ENCODE measurements at regions not wholly inside any gene's neighbourhood (a gene's known extent, or its start where the extent isn't known, plus 50 kb on each side); places are given as distances from the start of the nearest gene placed in this dataset.

GRCh38 chr7:118104812-118105441, 79.0 kb upstream of the LSM8 start:
- DNase-seq (ENCODE audit: low spot score): peak; percentile 12
- H3K27ac ChIP-seq: no peak overlapping the region
- peak; percentile 75 for TF ChIP-seq CTCF (conservative IDR thresholded peaks at IDR 0.05; ENCODE audit: low read depth)
- CTCF ChIA-PET: interaction anchor here (0.6 kb wide), 1 partner anchor 307 kb away, joined by 3 read pairs; no protein-coding TSS in a partner anchor
- POLR2A ChIA-PET (ENCODE audit: low non-redundant PET): no interaction called here

DNA sequence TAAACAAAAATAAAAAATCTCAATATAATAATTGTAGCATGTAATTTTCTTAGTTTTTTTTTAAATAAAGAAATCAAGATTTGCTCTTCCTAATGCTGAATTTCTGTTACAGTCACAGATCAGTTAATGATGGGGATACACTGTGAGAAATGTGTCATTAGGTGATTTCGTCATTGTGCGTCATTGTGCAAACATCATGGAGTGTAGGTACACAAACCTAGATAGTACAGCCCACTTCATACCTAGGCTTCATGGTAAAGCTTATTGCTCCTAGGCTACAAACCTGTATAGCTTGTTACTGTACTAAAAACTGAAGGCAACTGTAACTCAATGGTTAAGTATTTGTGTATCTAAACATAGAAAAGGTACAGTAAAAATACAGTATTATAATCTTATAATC, 74.4 kb upstream of the LSM8 start:
- DNase-seq (ENCODE audit: low spot score): peak; percentile 12
- ChIA-PET CTCF (no interaction called here), POLR2A (ENCODE audit: low non-redundant PET) (no interaction called here)
- no peak for TF ChIP-seq CTCF (conservative IDR thresholded peaks at IDR 0.05; ENCODE audit: low read depth)
- H3K27ac ChIP-seq: no peak overlapping the region

DNA sequence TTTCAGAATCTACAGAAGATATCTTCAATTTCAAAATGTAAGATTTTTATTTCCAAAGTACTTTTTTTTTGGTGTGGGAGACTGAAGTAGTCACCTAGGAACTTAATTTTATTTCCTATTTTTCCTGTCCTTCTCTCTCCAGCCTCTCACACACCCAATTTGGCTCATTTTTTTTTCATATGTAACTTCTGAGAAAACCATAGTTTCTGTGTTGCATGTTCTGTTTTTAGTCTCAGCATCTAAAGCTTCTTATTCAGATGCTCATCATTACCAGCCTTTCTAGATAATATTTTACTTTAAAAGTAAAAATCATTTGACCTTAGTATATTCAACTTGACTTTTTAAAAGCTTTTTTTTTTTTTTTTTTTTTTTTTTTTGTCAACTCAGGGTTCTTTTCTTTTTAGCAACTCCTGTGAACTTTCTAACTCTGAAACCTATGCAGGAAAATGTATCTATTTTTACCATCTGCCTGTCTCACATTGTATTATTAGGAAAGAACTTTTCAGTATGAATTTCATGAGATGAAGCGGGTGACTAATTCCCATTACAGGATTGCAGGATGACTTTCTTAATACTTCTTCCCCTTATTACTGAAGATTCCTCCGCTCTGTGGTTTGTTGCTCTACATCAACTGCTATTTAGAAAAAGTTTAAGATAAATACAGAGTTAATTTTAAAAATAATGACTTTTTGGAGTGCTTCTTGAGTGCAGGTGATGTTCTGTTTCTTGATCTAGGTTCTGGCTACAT, 73.6 kb upstream of the LSM8 start:
- ChIA-PET POLR2A (ENCODE audit: low non-redundant PET) (no interaction called here), CTCF (no interaction called here)
- no peak for TF ChIP-seq CTCF (conservative IDR thresholded peaks at IDR 0.05; ENCODE audit: low read depth)
- no peak for DNase-seq (ENCODE audit: low spot score)
- no peak overlapping the region for H3K27ac ChIP-seq

DNA sequence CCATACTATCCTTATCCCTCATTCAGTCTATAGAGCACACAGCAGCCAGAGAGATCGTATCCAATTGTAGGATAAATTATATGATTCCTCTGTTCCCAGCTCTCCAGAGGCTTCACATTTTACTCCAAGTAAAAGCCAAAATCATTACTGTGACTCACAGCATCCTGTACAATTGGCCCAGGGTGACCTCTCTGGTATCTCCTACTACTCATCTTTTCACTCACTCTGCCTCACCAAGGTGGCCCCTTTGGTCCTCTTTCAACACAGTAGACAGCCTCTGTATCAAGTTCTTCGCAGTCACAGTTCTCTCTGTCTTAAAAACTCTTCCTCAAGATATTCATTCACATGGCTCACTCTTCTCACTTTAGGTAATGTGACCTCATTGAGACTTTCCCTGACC, 72.6 kb upstream of the LSM8 start:
- no peak for DNase-seq (ENCODE audit: low spot score)
- ChIA-PET POLR2A (ENCODE audit: low non-redundant PET) (no interaction called here), CTCF (no interaction called here)
- H3K27ac ChIP-seq: no peak overlapping the region
- no peak for TF ChIP-seq CTCF (conservative IDR thresholded peaks at IDR 0.05; ENCODE audit: low read depth)

GRCh38 chr7:118114175-118114574, 69.8 kb upstream of the LSM8 start:
- ChIA-PET CTCF (no interaction called here), POLR2A (ENCODE audit: low non-redundant PET) (no interaction called here)
- DNase-seq (ENCODE audit: low spot score): no peak
- H3K27ac ChIP-seq: no peak overlapping the region
- TF ChIP-seq CTCF (conservative IDR thresholded peaks at IDR 0.05; ENCODE audit: low read depth): no peak

DNA sequence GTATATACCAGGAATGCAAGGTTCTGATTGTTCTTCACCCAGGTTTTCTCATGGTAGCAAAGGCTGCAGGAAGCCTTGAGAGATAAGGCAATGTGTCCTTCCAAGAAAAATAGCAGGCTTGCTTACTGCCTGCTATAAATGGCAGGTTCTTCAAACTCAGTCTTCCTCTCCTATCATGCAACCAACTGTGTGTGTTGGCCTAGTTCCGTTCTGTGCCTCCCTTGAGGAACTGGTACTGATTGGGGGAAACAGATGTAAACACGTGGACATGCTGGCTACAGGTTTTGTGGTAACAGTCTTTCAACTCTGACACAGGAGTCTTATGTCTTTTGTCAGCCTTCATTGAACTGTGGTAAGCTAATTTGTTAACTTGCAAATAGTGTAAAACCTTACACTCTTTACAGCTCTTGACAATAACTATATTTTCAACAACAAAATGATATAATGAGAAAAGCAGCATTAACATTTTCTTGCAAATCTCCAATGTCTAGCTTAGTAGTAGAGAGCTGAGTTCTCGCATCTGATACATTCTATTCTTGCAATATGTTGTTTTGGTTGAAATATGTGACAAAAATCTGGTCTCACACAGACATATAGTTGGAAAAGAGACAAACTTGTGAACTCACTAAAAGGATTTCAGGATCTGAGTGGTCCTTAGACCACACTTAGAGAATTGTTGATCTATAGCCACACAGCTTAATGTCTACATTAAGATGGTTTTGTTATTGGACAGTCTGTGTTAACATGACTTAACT, 54.7 kb upstream of the LSM8 start:
- no peak for DNase-seq (ENCODE audit: low spot score)
- ChIA-PET POLR2A (ENCODE audit: low non-redundant PET) (no interaction called here), CTCF (interaction anchor here (0.6 to 1.2 kb wide), 2 partner anchors 378 to 917 kb away, joined by 3 read pairs; no protein-coding TSS in a partner anchor)
- no peak overlapping the region for H3K27ac ChIP-seq
- TF ChIP-seq CTCF (conservative IDR thresholded peaks at IDR 0.05; ENCODE audit: low read depth): no peak
